Mucosa of rectum (tissue), 2 donors: ENCODE measurements at regions not wholly inside any gene's neighbourhood (a gene's known extent, or its start where the extent isn't known, plus 50 kb on each side); places are given as distances from the start of the nearest gene placed in this dataset.

Source experiments
- H3K27ac ChIP-seq, 2 donors: one replicate each; pipeline ENCODE4 v1.7.0; 2013; ENCODE audit warnings: inconsistent platforms in 2 of 2, low read depth in 2 of 2, low read length in 2 of 2
- H3K27me3 ChIP-seq, 2 donors: one replicate each; pipeline ENCODE4 v1.7.0; 2013; ENCODE audit warnings: low read length in 2 of 2; ENCODE audit not compliant: control insufficient read depth in 2 of 2, insufficient read depth in 2 of 2
- H3K36me3 ChIP-seq, 2 donors: one replicate each; pipeline ENCODE4 v1.7.0; 2013; ENCODE audit warnings: low read length in 2 of 2; ENCODE audit not compliant: control insufficient read depth in 2 of 2, insufficient read depth in 2 of 2
- H3K4me1 ChIP-seq, 2 donors: one replicate each; pipeline ENCODE4 v1.7.0; 2013; ENCODE audit warnings: low read length in 2 of 2, mild to moderate bottlenecking in 1 of 2; ENCODE audit not compliant: control insufficient read depth in 2 of 2, insufficient read depth in 2 of 2
- H3K4me3 ChIP-seq, 2 donors: one replicate each; pipeline ENCODE4 v1.7.0; 2013; ENCODE audit warnings: low read length in 2 of 2
- H3K9ac ChIP-seq, 2 donors: one replicate each; pipeline ENCODE4 v1.7.0; 2013; ENCODE audit warnings: low read length in 2 of 2, low read depth in 1 of 2, mild to moderate bottlenecking in 1 of 2
- H3K9me3 ChIP-seq, 2 donors: one replicate each; pipeline ENCODE4 v1.7.0; 2013; ENCODE audit warnings: low read length in 2 of 2; ENCODE audit not compliant: control insufficient read depth in 2 of 2
- donor health status: healthy.
- donor health status: Normal muscosa, but diverticular disease.

DNA sequence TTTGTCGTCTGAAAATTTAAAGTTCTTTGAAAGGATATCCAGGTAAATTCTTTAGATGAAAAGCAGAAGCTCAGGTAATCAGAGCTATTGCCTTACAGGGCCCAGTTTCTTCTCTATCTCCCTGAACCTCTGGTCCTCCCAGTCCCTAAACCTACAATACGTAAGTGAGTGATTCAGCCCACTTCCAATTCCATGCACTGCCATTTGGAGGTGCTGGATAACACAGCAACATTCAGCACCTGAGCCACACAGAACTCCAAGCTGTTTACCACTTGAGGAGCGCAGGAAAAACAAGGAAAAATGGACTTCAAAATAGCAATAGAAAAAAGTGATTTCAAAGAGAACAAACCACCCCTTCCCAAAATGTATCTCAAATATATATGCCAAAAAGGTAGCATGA is 105.0 kb upstream of the DNAJC10 start:
- no peaks in the 10 kb centered on the region for H3K27me3 ChIP-seq
- H3K27ac ChIP-seq = no peak overlapping the region
- H3K9ac ChIP-seq = no peak overlapping the region
- H3K4me1 ChIP-seq = no peaks in the 10 kb centered on the region
- no peak overlapping the region for H3K4me3 ChIP-seq
- no peaks in the 10 kb centered on the region for H3K36me3 ChIP-seq
- no peaks in the 10 kb centered on the region for H3K9me3 ChIP-seq

DNA sequence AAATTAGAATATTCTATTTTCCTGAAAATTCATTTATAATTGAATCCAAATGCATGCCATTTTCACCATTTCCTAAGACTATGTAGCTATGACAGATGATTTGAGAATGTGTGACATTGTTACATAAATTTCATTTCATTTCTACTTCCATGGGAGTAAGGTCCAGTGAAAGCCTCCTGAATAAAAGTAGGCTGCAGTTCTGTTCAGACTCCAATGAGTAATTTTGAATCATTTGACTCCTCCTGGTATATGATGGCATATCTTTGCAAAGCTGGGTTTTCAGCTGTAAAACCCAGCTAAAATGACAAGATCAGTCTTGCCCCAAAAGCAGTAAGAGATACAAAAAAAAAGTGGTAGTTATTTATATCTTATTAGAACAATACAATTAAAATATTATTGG is 101.0 kb upstream of the DNAJC10 start:
- no peaks in the 10 kb centered on the region for H3K9me3 ChIP-seq
- H3K9ac ChIP-seq = no peak overlapping the region
- no peaks in the 10 kb centered on the region for H3K27me3 ChIP-seq
- no peaks in the 10 kb centered on the region for H3K36me3 ChIP-seq
- no peak overlapping the region for H3K27ac ChIP-seq
- no peaks in the 10 kb centered on the region for H3K4me1 ChIP-seq
- no peak overlapping the region for H3K4me3 ChIP-seq

DNA sequence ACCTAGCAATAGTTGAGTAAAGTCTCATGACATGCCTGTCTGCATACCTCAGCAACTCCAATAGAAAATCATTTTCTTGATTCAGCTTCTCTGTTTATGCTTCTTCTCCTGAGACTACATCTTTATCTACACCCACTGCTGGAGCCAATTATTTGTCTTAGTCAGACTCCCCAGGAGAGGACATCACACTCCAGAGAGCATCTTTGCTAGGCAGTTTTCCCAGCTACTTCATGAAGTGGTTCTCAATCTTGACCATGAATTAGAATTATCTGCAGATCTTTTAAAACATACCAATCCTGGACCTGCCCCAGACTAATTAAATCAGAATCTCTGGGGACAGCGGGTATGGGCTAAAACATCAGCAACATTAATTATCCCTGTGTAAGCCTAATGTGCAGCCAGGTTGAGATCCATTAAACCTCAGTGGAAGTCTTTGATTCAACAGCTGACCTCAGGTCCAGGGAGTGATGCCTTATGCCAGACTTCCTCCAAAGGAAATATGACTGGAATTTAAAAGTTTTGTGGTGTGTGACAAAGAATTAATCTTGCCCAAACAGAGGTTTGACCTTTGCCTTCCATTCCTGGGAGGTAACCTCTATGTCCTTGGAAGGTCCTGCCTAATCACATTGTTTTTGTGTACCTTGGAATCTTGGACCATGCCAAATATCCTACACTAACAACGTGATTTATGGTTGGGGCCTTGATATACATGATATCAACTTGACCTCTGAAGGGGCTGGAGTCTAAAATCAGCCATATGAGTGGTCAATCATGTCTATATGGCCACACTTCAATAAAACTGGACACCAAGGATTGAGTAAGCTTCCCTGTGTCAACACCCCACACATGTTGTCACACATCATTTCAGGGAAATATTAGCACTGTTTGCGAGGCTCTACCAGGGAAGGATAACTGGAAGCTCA is 99.3 kb upstream of the DNAJC10 start:
- Histone ChIP-seq H3K27ac (no peak overlapping the region), H3K9ac (no peak overlapping the region), H3K36me3 (no peaks in the 10 kb centered on the region), H3K4me1 (no peaks in the 10 kb centered on the region), H3K9me3 (no peaks in the 10 kb centered on the region), H3K27me3 (no peaks in the 10 kb centered on the region), H3K4me3 (no peak overlapping the region)

DNA sequence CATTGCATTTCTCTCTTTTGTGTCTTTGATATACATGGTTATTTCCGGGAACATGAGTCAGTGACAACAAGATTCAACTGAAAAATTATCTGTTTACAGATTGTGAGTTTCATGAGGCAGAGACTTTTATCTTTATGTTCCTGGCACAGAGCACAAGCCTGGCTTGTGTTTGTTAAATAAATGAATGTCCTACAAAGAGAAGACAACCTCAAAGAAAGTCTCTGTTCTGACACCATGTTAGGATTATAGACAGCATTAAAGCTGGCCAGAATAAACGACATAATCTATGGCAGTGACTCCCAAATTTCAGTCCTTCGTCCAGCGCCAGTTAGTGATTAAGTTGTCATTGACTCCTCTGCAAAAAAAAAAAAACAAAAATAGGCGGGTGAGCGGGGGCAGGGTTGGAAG is 97.4 kb upstream of the DNAJC10 start:
- H3K9ac ChIP-seq = no peak overlapping the region
- no peaks in the 10 kb centered on the region for H3K36me3 ChIP-seq
- H3K27ac ChIP-seq = no peak overlapping the region
- H3K4me1 ChIP-seq = no peaks in the 10 kb centered on the region
- no peaks in the 10 kb centered on the region for H3K27me3 ChIP-seq
- H3K9me3 ChIP-seq = no peaks in the 10 kb centered on the region
- no peak overlapping the region for H3K4me3 ChIP-seq

DNA sequence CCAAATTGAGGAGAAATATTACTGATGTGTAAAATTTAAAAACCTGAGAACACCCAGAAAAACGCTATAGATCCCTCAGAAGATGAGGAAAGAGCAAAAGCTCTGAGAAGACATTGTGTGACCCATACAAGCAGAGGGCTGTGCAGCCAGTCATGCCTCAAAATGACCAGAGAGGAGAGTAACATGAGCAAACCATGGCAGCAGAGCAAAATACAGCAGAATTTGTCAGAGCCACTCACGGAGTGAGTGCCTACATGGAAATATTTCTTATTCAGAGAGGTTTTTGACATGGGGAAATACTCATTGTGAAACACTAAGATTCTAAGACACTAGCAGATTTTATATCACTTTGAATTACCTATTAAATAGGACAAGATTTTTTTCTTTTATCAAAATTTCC is 96.8 kb upstream of the DNAJC10 start:
- Histone ChIP-seq H3K27me3 (no peaks in the 10 kb centered on the region), H3K9ac (no peak overlapping the region), H3K27ac (no peak overlapping the region), H3K36me3 (no peaks in the 10 kb centered on the region), H3K9me3 (no peaks in the 10 kb centered on the region), H3K4me1 (no peaks in the 10 kb centered on the region), H3K4me3 (no peak overlapping the region)

DNA sequence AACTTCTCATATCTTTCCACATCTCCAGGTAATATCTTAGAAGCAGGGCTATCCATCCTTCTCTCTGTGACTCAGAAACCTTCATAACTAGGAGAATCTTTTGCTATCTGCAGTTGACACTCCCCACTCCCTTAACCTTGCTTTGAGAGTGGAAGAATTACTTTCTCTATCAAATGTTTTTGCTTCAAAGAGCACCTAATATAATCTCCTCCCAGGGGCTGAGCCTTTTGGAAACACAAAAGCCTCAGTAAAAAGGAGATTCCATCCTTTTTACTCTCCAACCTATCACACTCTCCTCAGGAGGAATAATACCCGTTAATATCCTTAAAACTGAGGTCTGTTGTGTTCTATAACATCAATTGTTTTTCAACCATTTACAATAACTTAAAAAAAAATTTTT is 94.9 kb upstream of the DNAJC10 start:
- Histone ChIP-seq H3K36me3 (no peaks in the 10 kb centered on the region), H3K9ac (no peak overlapping the region), H3K9me3 (no peaks in the 10 kb centered on the region), H3K4me1 (no peaks in the 10 kb centered on the region), H3K27ac (no peak overlapping the region), H3K4me3 (no peak overlapping the region), H3K27me3 (no peaks in the 10 kb centered on the region)

DNA sequence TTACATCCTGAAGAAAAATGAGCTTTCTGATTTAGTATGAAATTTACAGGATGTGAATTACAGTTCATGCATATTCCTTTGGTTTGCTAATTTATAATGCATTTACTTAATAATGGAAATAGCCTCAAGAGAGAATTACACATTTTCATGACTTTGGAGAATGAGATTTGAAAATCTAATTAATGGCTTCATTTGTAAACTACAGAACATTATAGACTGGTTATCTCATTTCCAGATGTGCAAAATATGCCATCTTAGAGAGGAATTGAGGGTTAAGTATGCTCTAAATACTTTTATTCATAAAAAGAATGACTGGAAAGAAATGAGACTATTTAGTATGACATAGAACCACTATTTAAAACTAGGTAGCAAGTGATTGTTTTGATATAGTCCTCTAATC is 94.2 kb upstream of the DNAJC10 start:
- H3K4me3 ChIP-seq = no peak overlapping the region
- H3K9me3 ChIP-seq = no peaks in the 10 kb centered on the region
- no peaks in the 10 kb centered on the region for H3K27me3 ChIP-seq
- no peaks in the 10 kb centered on the region for H3K4me1 ChIP-seq
- no peak overlapping the region for H3K9ac ChIP-seq
- H3K36me3 ChIP-seq = no peaks in the 10 kb centered on the region
- no peak overlapping the region for H3K27ac ChIP-seq

GRCh38 chr2:182622231-182622630 is 93.8 kb upstream of the DNAJC10 start:
- H3K27ac ChIP-seq = no peak overlapping the region
- H3K9ac ChIP-seq = no peak overlapping the region
- no peaks in the 10 kb centered on the region for H3K4me1 ChIP-seq
- no peaks in the 10 kb centered on the region for H3K36me3 ChIP-seq
- no peaks in the 10 kb centered on the region for H3K9me3 ChIP-seq
- H3K4me3 ChIP-seq = no peak overlapping the region
- H3K27me3 ChIP-seq = no peaks in the 10 kb centered on the region

DNA sequence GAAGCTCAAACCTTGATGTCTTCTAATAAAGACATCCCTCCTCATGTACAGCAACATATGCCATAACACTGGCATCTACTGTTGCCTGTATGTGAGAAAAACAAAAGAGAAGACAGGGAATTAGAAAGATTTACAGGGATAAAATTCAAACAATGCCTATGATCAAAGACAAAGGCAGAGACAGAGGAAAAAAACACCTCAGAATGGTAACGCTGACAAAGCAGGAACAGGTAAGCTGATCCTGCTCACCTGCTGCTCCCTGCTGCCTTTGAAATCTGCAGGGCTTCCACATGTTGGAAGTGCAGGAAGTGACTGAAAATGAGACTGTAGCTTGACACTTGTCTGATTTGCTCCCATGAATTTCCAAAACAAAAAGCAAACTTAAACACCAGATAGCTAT is 90.2 kb upstream of the DNAJC10 start:
- Histone ChIP-seq H3K4me3 (no peak overlapping the region), H3K4me1 (no peaks in the 10 kb centered on the region), H3K9ac (no peak overlapping the region), H3K36me3 (no peaks in the 10 kb centered on the region), H3K27me3 (no peaks in the 10 kb centered on the region), H3K9me3 (no peaks in the 10 kb centered on the region), H3K27ac (no peak overlapping the region)

DNA sequence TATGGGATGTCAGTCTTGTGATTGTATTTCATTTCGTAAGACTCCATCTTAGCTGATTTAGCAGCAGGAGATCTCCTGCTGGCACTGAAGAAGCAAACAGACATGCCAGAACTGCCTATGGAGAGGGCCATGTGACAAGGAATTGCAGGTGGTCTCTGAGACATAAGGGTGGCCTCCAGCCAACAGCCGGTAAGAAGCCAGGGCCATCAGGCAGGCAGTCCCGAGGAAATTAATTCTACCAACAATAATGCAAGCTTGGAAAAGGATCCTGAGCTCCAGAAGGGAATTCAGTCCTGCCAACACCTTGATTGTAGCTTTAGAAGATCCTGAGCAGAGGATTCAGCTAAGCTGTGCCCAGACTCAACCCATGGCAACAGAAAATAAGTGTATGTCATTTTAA is 87.1 kb upstream of the DNAJC10 start:
- Histone ChIP-seq H3K36me3 (no peaks in the 10 kb centered on the region), H3K9ac (no peak overlapping the region), H3K4me3 (no peak overlapping the region), H3K27ac (no peak overlapping the region), H3K9me3 (no peaks in the 10 kb centered on the region), H3K27me3 (no peaks in the 10 kb centered on the region), H3K4me1 (no peaks in the 10 kb centered on the region)
